ENCODE measurements at regions not wholly inside any gene's neighbourhood (a gene's known extent, or its start where the extent isn't known, plus 50 kb on each side); places are given as distances from the start of the nearest gene placed in this dataset.

DNA sequence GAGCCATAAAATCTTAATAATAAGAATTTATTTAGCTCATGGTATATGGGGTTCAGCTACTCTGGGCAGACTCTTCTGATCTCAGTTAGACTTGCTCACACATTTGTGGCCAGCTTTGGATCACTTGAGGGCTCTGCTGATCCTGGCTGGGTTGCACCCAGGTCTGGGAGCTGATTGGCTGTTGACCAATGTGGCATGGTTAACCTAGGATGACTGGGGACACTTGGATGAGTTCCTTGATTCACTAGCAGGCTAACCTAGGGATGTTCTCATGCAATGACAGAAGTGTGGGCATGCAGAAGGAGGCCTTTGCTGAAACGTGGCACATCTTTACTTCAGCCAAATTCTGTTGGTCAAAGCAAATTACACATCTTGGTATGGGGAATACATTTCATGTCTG lies 569.5 kb downstream of the UTRN start:
- DNase-seq (ENCODE audit: low read depth), result no peak
- no peak overlapping the region for H3K4me3 ChIP-seq (ENCODE audit: low read length)
- TF ChIP-seq, protein P1, sequence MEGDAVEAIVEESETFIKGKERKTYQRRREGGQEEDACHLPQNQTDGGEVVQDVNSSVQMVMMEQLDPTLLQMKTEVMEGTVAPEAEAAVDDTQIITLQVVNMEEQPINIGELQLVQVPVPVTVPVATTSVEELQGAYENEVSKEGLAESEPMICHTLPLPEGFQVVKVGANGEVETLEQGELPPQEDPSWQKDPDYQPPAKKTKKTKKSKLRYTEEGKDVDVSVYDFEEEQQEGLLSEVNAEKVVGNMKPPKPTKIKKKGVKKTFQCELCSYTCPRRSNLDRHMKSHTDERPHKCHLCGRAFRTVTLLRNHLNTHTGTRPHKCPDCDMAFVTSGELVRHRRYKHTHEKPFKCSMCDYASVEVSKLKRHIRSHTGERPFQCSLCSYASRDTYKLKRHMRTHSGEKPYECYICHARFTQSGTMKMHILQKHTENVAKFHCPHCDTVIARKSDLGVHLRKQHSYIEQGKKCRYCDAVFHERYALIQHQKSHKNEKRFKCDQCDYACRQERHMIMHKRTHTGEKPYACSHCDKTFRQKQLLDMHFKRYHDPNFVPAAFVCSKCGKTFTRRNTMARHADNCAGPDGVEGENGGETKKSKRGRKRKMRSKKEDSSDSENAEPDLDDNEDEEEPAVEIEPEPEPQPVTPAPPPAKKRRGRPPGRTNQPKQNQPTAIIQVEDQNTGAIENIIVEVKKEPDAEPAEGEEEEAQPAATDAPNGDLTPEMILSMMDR (conservative IDR thresholded peaks at IDR 0.05; ENCODE audit: low read length), result no peak

DNA sequence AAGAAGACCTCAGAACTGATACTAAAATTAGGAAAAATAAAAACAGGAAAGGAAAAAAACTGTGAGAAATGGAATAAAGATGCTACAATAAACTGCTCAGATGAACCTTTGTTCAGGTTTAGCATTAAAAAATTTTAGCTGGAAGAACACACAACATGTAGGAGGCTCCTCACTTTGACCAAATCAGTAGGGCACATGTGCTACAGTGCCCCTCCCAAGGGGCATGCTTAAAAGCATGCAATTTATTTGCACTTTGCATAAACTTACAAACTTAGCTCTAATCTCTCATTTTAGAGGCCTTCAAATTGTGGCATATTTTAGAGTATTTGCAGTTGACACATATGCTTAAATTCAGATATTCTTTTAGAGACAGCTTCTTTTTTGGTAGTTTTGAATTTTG lies 570.2 kb downstream of the UTRN start:
- H3K4me3 ChIP-seq (ENCODE audit: low read length), result no peak overlapping the region
- TF ChIP-seq, protein P1 (conservative IDR thresholded peaks at IDR 0.05; ENCODE audit: low read length), result no peak
- DNase-seq (ENCODE audit: low read depth), result no peak

DNA sequence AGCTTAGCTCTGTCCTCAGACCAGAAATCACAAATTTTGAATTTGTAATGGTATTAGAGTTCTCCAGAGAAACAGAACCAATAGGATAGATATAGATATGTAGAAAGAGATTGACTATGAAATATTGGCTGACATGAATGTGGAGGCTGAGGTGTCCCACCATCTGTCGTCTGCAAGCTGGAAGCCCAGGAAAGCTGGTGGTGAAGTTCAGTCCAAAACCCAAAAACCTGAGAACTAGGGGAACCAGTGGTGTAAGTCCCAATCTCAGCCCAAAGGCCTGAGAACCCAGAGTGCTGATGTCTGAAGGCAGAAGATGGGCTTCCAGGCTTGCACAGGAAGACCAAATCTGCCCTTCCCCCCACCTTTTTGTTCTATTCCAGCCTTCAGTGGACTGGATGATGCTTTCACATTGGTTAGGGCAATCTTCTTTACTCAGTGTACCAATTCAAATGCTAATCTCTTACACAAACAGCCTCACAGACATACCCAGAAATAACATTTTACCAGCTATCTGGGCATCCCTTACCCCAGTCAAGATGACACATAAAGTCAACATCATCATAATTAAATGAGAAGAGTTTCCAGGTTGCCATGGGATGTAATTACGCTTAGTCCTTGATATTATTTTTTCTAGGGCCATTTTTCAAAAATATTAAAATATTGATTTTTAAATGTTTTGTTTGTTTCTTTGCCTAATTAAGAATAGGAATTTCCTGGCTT lies 570.8 kb downstream of the UTRN start:
- H3K4me3 ChIP-seq (ENCODE audit: low read length), result no peak overlapping the region
- DNase-seq (ENCODE audit: low read depth), result no peak
- TF ChIP-seq, protein P1 (conservative IDR thresholded peaks at IDR 0.05; ENCODE audit: low read length), result no peak

DNA sequence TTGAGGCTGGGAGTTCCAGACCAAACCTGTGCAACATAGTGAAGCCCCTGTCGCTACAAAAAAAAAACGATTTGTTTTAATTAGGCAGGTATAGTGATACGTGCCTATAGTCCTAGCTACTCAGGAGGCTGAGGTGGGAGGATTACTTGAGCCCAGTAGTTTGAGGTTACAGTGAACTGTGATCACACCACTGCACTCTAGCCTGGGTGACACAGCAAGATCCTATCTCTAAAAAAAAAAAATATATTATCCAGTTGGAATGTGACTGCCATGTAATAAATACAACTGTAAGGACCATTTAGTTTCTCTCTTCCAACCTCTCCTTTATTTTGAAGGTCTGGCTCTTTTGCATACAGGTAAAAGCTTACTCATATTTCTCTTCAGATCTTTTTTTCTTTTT lies 571.5 kb downstream of the UTRN start:
- no peak overlapping the region for H3K4me3 ChIP-seq (ENCODE audit: low read length)
- no peak for DNase-seq (ENCODE audit: low read depth)
- TF ChIP-seq, protein P1 (conservative IDR thresholded peaks at IDR 0.05; ENCODE audit: low read length), result no peak

DNA sequence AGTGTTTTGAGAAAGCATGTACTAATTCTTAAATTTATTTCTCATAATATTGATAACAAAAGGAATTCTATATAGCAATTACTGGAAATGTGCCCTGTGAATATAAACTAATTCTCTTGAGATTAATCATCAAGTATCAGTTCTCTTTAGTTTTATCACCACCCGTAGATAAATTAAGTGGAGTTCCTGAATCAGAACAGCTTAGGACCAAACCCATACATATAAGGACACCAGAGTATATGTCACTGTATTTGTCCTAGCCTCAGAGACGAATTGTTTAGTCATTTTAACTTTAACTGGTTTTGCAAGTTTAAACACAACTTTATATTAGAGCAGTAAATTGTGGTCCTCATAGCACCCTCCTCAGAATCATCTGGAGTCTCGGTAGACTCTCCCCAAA lies 572.0 kb downstream of the UTRN start:
- no peak overlapping the region for H3K4me3 ChIP-seq (ENCODE audit: low read length)
- TF ChIP-seq, protein P1 (conservative IDR thresholded peaks at IDR 0.05; ENCODE audit: low read length), result no peak
- DNase-seq (ENCODE audit: low read depth), result no peak

DNA sequence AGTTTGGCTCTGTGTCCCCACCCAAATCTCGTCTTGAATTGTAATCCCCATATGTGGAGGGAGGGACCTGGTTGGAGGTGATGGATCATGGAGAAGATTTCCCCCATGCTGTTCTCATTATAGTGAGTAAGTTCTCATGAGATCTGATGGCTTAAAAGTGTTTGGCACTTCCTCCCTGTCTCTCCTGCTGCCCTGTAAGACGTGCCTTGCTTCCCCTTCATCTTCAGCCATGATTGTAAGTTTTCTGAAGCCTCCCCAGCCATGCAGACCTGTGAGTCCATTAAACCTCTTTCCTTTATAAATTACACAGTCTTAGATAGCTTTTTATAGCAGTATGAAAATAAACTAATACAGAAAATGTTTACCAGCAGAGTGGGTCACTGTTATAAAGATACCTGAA lies 577.6 kb downstream of the UTRN start:
- no peak overlapping the region for H3K4me3 ChIP-seq (ENCODE audit: low read length)
- no peak for DNase-seq (ENCODE audit: low read depth)
- TF ChIP-seq, protein P1 (conservative IDR thresholded peaks at IDR 0.05; ENCODE audit: low read length), result no peak

DNA sequence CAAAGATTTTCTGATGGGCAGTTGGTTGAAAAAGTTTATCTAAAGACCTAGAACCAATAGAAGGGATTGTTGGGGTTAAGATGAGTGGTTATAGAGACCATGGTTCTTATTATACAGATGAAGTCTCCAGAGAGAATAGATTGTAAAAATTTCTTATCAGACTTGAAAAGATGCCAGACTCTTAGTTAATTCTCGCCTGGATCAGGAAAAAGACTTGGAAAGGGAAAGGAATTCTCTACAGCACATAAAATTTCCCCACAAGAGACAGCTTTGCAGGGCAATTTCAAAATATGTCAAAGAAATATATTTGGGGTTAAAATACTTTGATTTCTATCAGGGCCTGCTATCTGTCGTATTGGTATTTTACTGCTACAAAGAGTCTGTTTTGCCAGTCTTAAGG lies 582.6 kb downstream of the UTRN start:
- DNase-seq (ENCODE audit: low read depth), result no peak
- no peak overlapping the region for H3K4me3 ChIP-seq (ENCODE audit: low read length)
- TF ChIP-seq, protein P1 (conservative IDR thresholded peaks at IDR 0.05; ENCODE audit: low read length), result no peak

All from AG10803 (cell line).